Bronchial epithelial cell (primary cell): ENCODE measurements at regions not wholly inside any gene's neighbourhood (a gene's known extent, or its start where the extent isn't known, plus 50 kb on each side); places are given as distances from the start of the nearest gene placed in this dataset.

Source experiments
- DNase-seq: peaks from one replicate; pipeline ENCODE4 v3.0.0-alpha.2; 2010; ENCODE audit warnings: low read depth
- FAIRE-seq: peaks from 2 replicates; lab custom pipeline; 2011; peaks lifted over from hg19 to GRCh38; lab: Jason Lieb, UNC
- H3K27me3 ChIP-seq: 2 replicates; pipeline ENCODE4 v1.5.1; 2011; ENCODE audit warnings: low read length; ENCODE audit not compliant: control insufficient read depth, insufficient read depth
- H3K36me3 ChIP-seq: 2 replicates; pipeline ENCODE4 v1.5.1; 2011; ENCODE audit warnings: low read length; ENCODE audit not compliant: control insufficient read depth, insufficient read depth
- H3K4me3 ChIP-seq: 2 replicates; pipeline ENCODE4 v1.5.1; 2011; ENCODE audit warnings: mild to moderate bottlenecking, low read depth, low read length, control low read depth
- CTCF ChIP-seq: IDR thresholded peaks from 2 replicates; pipeline ENCODE4 v1.5.1; 2011; ENCODE audit warnings: mild to moderate bottlenecking, moderate library complexity, low read length, control low read depth, inconsistent platforms; ENCODE audit not compliant: insufficient read depth, severe bottlenecking

DNA sequence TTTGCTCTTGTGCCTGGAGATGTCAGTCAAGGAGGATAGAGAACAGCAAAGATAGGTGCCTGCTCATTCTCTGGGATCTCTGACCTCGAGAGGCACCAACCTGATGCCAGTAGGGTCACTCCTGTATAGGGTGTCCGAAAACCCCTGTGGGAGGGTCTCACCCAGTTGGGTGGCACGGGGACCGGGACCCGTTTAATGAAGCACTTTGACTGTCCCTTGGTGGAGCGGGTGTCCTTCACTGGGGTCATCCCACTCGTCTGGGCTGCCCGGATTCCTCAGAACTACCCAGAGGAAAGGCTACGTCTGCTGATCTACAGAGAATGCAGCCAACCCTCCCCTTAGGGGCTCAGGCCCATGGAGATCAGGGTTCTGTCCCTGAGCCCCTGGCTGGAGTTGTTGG lies 157.6 kb downstream of the CAPZA3 start:
- Histone ChIP-seq H3K36me3 (no peaks in the 10 kb centered on the region), H3K27me3 (no peaks in the 10 kb centered on the region), H3K4me3 (no peak overlapping the region)
- no peak for DNase-seq
- FAIRE-seq = no peak
- no peak for TF ChIP-seq CTCF

- no peak for TF ChIP-seq CTCF
- no peak for FAIRE-seq
Measured at GRCh38 chr12:18895946-18896345, 158.0 kb downstream of the CAPZA3 start.

DNA sequence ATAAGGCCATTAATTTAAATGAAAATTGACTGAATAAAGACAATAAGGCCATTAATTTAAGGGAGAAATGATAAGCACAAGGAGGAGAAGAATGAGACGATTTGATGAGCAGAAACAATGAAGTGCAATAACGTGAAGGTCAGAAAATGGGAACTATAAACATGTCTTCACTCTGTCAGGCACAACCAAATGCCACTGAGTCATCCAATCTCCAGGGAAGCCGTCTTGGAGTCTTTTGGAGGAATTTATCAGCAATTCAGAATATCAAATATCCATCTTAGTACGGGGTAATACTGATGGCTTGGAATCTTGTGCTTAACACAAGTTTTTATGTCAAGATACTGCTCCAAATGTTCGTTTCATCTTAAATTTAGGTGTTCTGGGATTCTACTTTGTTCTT lies 159.9 kb downstream of the CAPZA3 start:
- FAIRE-seq (no peak), DNase-seq (no peak)
- TF ChIP-seq CTCF = no peak
- no peak overlapping the region for H3K4me3 ChIP-seq
- H3K27me3 ChIP-seq = no peaks in the 10 kb centered on the region
- H3K36me3 ChIP-seq = no peaks in the 10 kb centered on the region

More at GRCh38 chr12:18895946-18896345, 158.0 kb downstream of the CAPZA3 start:
- no peak for DNase-seq
- Histone ChIP-seq H3K4me3 (no peak overlapping the region), H3K36me3 (no peaks in the 10 kb centered on the region), H3K27me3 (no peaks in the 10 kb centered on the region)

DNA sequence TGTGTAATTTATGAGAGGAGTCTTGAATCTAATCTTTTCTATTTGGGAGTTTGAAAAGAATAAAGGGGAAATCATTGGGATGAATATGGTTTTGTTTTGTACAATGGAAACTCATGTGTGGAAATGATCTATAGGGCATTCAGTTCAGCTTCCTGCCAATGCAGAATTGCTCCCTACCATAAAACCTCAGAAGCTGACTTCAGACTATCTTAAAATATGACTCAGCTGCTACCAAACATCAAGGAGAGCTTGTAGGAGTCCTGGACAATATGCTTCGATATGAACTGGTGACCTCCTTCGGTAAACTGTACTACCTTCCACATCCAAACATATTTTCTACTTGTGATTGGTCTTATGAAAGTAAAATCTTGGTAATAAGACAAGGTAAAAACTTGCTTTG lies 160.6 kb downstream of the CAPZA3 start:
- H3K36me3 ChIP-seq = no peaks in the 10 kb centered on the region
- no peaks in the 10 kb centered on the region for H3K27me3 ChIP-seq
- FAIRE-seq = no peak
- TF ChIP-seq CTCF = no peak
- no peak for DNase-seq
- no peak overlapping the region for H3K4me3 ChIP-seq

DNA sequence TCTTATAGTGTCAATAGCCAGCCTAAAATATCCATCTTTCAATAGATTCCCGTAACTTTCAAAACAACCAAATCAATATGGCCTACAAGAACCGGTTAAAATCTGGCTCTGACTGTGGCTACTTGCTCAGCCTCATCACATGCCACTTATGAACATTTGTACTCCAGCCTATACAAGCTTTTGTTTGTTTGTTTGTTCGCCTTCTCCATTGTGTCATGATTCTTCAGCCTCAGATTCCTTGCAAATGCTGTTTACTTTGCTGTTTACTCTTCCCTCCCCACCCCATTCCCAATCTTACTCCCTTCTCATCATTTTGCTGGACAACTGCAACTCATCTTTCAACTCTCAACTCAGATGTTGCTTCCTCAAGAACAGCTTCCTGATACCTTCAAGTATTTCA lies 161.2 kb downstream of the CAPZA3 start:
- DNase-seq = no peak
- Histone ChIP-seq H3K36me3 (no peaks in the 10 kb centered on the region), H3K4me3 (no peak overlapping the region), H3K27me3 (no peaks in the 10 kb centered on the region)
- no peak for FAIRE-seq
- no peak for TF ChIP-seq CTCF

DNA sequence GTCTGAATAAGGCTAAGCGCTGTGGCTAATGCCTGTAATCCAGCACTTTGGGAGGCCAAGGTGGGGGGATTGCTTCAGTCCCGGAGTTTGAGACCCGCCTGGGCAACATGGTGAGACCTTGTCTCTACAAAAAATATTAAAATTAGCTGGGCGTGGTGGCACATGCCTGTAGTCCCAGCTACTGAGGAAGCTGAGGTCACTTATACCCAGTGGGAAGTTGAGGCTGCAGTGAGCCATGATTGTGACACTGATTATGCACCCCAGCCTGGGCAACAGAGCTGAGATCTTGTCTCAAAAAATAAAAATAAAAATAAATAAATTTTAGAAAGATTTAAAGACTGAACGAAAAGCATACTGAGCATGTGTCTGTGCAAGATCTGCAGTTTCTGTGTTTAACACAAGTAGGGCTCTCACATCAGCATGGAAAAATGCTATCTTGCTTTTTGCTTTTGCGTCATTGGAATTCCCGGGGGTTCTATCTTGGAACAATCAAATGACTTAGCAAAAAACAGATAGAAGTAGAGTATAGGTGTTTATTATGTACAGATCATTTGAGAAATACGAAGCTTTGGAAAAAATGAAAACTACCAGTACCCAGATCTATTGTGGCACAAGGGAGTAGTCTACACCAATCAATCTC lies 161.9 kb downstream of the CAPZA3 start:
- DNase-seq (no peak), FAIRE-seq (no peak)
- Histone ChIP-seq H3K4me3 (no peak overlapping the region), H3K36me3 (no peaks in the 10 kb centered on the region), H3K27me3 (no peaks in the 10 kb centered on the region)
- TF ChIP-seq CTCF = no peak
